ENCODE measurements at regions not wholly inside any gene's neighbourhood (a gene's known extent, or its start where the extent isn't known, plus 50 kb on each side); places are given as distances from the start of the nearest gene placed in this dataset.

DNA sequence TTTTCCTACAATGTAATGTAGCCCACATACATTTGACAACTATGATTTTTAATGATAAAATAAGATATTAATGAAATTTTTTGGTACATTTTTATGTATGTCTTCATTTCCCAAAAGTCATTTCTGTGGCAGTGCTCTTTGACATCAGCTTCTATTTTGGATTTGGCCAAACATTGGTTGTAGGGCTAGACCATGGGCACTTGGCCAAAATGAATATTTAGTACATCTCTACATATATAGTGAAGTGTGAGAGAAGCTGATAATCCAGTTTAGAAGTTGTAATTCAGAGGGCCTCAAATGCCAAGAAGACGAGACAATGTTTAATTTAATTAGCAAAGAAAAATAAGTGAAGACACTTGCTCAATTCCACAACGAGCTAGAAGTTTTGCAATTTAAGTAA is 724.9 kb upstream of the SOX9 start:
- Histone ChIP-seq H3K23ac (ENCODE audit: low read depth, low read length) (no peak overlapping the region), H4K20me1 (ENCODE audit: insufficient read depth, low read length) (no peaks in the 10 kb centered on the region), H2AK5ac (ENCODE audit: low read depth, low read length) (no peak overlapping the region), H2BK120ac (ENCODE audit: low read depth, low read length) (no peak overlapping the region), H3K56ac (ENCODE audit: extremely low read depth, insufficient read depth, low read length) (no peak overlapping the region), H3K9me3 (ENCODE audit: control insufficient read depth, insufficient read depth, low read length) (no peaks in the 10 kb centered on the region), H3K18ac (ENCODE audit: low read depth, low read length) (no peak overlapping the region), H3K27me3 (ENCODE audit: control insufficient read depth, insufficient read depth, low read length) (no peaks in the 10 kb centered on the region), H4K91ac (ENCODE audit: insufficient read depth, low read depth, low read length) (no peak overlapping the region), H3K4ac (ENCODE audit: low read depth, low read length) (no peak overlapping the region), H2AFZ (replicated peaks; ENCODE audit: low read length, poor library complexity) (no peak overlapping the region), H3K14ac (replicated peaks; ENCODE audit: low read depth, low read length) (no peak overlapping the region), H4K5ac (ENCODE audit: low read depth, low read length) (no peak overlapping the region), H3K4me3 (ENCODE audit: insufficient read depth, low read depth, low read length) (no peak overlapping the region), H3K4me2 (ENCODE audit: low read depth, low read length) (no peak overlapping the region; the same call in 1 of the 2 replicates), H2AK9ac (replicated peaks; ENCODE audit: low read depth, low read length, poor library complexity) (no peak overlapping the region), H2BK20ac (ENCODE audit: low read depth, low read length) (no peak overlapping the region), H3K9me1 (ENCODE audit: insufficient read depth, low read length) (no peaks in the 10 kb centered on the region), H3K4me1 (ENCODE audit: control insufficient read depth, insufficient read depth, low read length) (peaks cover 9% of the 10 kb centered on the region; the same call in 1 of the 2 replicates), H2BK15ac (ENCODE audit: low read depth, low read length) (no peak overlapping the region), H2BK5ac (ENCODE audit: low read depth, low read length, poor library complexity, severe bottlenecking) (no peak overlapping the region), H4K8ac (ENCODE audit: low read depth in 2 of 2, low read length in 2 of 2) (no peak overlapping the region), H3K36me3 (ENCODE audit: control insufficient read depth, insufficient read depth, low read length) (no peaks in the 10 kb centered on the region), H3K79me1 (ENCODE audit: low read depth in 1 of 2, low read length in 2 of 2) (no peaks in the 10 kb centered on the region), H3K9ac (ENCODE audit: low read depth, low read length) (no peak overlapping the region), H3K27ac (ENCODE audit: insufficient read depth, low read length) (no peak overlapping the region)
- ATAC-seq (ENCODE audit: low read depth) (no peak), DNase-seq (no peak)
- ChIA-PET POLR2A (ENCODE audit: unreplicated experiment) (no interaction called here), CTCF (interaction anchor here (1.2 to 1.7 kb wide), 2 partner anchors 15 to 26 kb away, joined by 6 to 11 read pairs; no protein-coding TSS in a partner anchor)
- WGBS, 2 experiments (ENCODE audit: extremely low coverage in 2 of 2, insufficient read length in 1 of 2), result 50% methylated on average over 1 of the region's 2 CpGs; no CpG with 5 or more reads in 1 of the 2 experiments
- TF ChIP-seq MAFK (IDR thresholded peaks at IDR 0.05; ENCODE audit: low read depth, low read length) (no peak), FOS (IDR thresholded peaks at IDR 0.05; ENCODE audit: low read depth, low read length) (no peak), USF2 (IDR thresholded peaks at IDR 0.05; ENCODE audit: low read depth, low read length) (no peak), RCOR1 (IDR thresholded peaks at IDR 0.05; ENCODE audit: insufficient replicate concordance, low read length) (no peak), MXI1 (IDR thresholded peaks at IDR 0.05; ENCODE audit: borderline replicate concordance, low read depth, low read length) (no peak), NFE2L2 (IDR thresholded peaks at IDR 0.05; ENCODE audit: low read depth, low read length) (no peak), POLR2A (IDR thresholded peaks at IDR 0.05; ENCODE audit: low read depth, low read length) (no peak), CHD1 (IDR thresholded peaks at IDR 0.05; ENCODE audit: low read depth, low read length) (no peak), CEBPB (IDR thresholded peaks at IDR 0.05; ENCODE audit: low read depth, low read length) (no peak), SMC3 (IDR thresholded peaks at IDR 0.05; ENCODE audit: low read depth, low read length) (no peak), RAD21 (IDR thresholded peaks at IDR 0.05; ENCODE audit: low read length) (no peak), MAZ (IDR thresholded peaks at IDR 0.05; ENCODE audit: borderline replicate concordance, low read depth, low read length) (no peak), RFX5 (IDR thresholded peaks at IDR 0.05; ENCODE audit: low read depth, low read length) (no peak), BHLHE40 (IDR thresholded peaks at IDR 0.05; ENCODE audit: low read depth, low read length) (no peak), ELK1 (IDR thresholded peaks at IDR 0.05; ENCODE audit: borderline replicate concordance, low read depth, low read length) (no peak)
- TF ChIP-seq, protein P1, sequence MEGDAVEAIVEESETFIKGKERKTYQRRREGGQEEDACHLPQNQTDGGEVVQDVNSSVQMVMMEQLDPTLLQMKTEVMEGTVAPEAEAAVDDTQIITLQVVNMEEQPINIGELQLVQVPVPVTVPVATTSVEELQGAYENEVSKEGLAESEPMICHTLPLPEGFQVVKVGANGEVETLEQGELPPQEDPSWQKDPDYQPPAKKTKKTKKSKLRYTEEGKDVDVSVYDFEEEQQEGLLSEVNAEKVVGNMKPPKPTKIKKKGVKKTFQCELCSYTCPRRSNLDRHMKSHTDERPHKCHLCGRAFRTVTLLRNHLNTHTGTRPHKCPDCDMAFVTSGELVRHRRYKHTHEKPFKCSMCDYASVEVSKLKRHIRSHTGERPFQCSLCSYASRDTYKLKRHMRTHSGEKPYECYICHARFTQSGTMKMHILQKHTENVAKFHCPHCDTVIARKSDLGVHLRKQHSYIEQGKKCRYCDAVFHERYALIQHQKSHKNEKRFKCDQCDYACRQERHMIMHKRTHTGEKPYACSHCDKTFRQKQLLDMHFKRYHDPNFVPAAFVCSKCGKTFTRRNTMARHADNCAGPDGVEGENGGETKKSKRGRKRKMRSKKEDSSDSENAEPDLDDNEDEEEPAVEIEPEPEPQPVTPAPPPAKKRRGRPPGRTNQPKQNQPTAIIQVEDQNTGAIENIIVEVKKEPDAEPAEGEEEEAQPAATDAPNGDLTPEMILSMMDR (conservative IDR thresholded peaks at IDR 0.05; ENCODE audit: low read depth, low read length), result no peak
- BruUV-seq (replicated peaks), result no TSS peak
- intact Hi-C loops (cut with micrococcal nuclease) (no loop called here), in situ Hi-C loops (cut with MboI; ENCODE audit: low sequenced_read_pairs) (no loop called here), dilution Hi-C loops (cut with HindIII; ENCODE audit: low sequenced_read_pairs, unreplicated experiment) (no loop called here)

Measured in IMR-90 (cell line).